HG02885 (cell line): ENCODE measurements at regions not wholly inside any gene's neighbourhood (a gene's known extent, or its start where the extent isn't known, plus 50 kb on each side); places are given as distances from the start of the nearest gene placed in this dataset.
"Not testable (repeated sequence)": the region's sequence is repeated elsewhere in the genome, so short reads cannot be mapped to it uniquely, and the experiment has no call there.

Source experiments
- ATAC-seq: cut with Tn5 transposase; IDR thresholded peaks from one replicate; pipeline ENCODE4 v1.9.1; 2021; ENCODE audit warnings: mild to moderate bottlenecking; ENCODE audit not compliant: unreplicated experiment, poor library complexity

GRCh38 chr1:116185161-116185701 lies 74.0 kb downstream of the MAB21L3 start:
- peak; percentile 74 for ATAC-seq

DNA sequence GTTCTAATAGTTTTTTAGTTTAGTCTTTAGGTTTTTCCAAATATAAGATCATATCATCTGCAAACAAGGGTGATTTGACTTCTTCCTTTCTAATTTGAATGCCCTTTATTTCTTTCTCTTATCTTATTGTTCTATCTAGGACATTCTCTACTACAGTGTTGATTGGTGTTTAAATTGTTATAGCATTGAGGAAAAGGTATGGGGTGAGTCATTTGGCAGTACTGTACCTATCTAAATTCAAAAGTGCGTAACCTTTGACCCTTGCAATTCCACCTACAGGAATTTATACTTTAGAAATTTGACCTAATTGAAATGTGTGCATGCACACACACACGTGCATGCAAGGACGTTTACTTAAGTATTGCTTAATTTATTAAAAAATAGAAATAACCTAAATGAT lies 78.3 kb downstream of the MAB21L3 start:
- no peak for ATAC-seq

DNA sequence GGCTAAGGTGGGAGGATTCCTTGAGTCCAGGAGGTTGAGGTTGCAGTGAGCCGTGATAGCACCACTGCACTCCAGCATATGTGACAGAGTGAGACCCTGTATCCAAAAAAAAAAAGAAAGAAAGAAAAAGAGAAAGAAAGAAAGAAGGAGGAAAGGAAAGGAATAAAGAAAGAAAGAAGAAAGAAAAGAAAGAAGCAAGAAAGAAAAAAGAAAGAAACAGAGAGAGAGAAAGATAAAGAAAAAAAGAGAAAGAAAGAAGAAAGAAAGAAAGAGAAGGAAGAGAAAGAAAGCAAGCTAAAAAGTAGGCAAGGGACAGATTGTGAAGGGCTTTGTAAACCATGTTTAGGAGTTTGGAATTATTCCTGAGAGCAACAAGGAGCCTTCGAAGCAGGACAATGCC lies 80.1 kb downstream of the MAB21L3 start:
- no peak for ATAC-seq

DNA sequence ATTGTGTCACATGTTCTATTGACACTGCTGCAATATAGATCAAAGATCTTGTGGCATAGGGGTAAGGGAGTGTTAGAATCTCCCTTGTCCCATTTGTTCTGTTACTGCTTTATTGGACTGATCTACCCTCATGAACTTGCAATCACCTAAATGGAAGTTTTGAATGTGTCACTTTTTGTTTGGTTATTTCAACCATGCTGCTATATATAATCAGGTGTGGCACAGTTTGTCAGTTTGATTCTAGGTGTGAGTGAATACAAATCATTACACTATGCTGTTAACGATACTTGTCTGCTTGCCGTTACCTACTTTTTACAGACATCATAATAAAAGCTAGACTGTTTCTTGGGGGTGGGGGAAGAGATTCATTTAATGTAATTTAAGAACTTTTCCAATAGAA lies 82.6 kb downstream of the MAB21L3 start:
- ATAC-seq, result no peak

DNA sequence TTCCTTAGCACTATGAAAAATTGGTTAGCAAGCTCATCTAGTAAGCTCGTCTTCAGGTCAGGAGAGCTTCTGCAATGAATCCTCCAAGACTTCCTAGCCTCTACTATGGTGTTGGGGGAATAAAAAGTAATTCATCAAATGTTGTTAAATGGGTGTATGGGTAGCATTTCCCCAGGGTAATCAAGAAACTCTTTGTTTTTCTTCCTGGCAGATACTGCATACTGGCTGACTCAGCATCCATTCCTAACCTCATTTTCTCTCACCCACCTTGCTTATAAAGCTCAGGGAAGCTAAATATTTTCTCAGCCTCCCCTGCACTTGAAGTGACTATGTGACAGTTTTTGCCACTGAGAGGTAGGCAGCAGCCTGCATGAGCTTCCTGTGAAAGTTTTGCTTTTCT lies 83.4 kb downstream of the MAB21L3 start:
- no peak for ATAC-seq

DNA sequence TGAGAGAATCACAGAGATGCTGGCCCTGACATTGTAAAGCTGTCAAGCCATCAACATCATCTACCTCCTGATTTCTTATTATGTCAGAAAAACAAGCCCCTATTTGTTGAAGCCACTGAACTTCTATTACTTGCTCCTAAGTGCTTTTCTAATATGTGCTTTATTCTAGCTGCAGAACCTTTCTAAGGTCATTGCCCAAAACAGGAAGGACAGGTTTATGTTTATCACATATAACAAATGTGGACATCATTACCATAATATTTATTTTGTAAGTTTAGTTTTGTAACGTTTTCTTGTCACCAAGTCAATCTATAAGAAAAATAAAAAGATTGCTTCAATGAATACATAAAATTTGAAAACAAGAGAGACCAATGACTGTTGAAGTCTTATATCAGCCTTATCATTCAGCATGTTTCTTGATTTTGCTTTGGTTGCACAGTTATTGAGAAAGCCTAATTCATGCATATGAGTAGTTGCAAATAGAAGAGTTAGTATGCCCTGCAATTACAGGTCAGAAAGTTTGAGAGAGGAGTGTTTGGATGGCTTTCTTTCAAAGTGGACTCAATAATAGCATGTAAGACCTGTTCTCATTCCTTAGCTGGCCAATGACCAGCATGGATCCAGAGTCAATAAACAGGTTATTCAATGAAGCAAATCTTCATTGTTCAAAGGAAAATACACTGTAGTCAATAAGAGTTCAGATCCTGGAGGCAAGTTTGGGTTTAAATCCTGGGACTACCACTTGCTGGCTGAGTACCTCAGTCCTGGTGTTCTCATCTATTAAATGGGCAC lies 84.1 kb downstream of the MAB21L3 start:
- no peak for ATAC-seq

DNA sequence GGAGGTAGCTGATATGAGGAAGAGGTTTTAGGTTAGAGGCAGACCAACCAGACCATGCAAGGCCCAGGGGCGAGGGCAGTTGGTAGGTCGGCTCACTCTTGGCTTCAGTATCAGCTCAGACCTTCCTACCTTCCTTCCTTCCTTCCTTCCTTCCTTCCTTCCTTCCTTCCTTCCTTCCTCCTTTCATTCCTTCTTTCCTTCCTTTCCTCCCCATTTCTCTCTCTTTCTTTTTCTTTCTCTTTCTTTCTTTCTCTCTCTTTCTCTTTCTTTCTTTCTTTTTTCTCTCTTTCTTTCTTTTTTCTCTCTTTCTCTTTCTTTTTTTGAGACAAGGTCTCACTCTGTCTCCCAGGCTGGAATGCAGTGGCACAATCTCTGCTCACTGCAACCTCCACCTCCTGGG lies 89.1 kb downstream of the MAB21L3 start:
- not testable (repeated sequence) for ATAC-seq

DNA sequence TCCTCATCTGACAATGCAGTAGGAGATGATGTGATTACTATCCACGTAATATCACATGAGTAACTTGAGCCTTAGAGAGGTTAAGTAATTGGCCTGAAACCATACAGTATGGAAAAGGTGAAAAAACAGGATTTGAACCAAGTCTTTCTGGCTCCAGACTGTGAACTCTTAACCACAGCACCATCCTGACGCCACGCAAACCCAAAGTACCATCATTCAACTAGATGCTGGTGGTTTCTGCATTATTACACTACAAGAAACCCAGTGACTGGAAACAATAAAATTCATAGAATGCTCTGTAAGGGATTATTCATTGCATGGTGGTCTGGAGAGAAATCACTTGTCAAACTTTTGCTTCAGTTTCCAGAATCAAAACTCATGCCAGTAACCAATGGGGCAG lies 90.7 kb downstream of the MAB21L3 start:
- ATAC-seq, result no peak

DNA sequence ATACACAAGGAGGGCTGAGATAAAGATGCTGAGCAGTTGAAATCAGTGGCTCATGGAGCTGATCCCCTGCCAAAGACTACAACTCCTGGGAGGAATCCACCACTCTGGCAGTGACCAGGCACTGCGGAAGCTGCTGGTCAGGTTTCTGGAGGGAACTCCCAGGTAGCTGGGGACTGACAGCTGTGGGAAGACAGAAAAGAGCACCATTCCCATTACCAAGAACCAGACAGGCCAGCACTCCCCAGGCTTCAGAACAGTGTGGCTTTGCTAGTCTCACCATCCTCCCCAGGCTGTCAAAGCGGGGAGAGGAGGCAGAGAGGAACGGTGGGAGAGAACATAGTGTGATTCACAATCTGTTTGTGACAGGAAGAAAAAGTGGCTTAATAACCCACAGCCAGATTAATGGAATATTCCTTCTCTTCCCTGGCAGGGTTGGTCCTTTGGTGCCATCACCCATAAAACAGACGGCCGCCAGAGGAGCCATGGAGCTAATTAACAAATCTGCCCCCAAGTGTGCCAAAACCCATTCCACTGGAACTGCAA lies 92.1 kb downstream of the MAB21L3 start:
- no peak for ATAC-seq

GRCh38 chr1:116203920-116204319 lies 92.7 kb downstream of the MAB21L3 start:
- no peak for ATAC-seq

- ATAC-seq, result no peak
Observed at GRCh38 chr1:116205941-116206679, 94.9 kb downstream of the MAB21L3 start.

DNA sequence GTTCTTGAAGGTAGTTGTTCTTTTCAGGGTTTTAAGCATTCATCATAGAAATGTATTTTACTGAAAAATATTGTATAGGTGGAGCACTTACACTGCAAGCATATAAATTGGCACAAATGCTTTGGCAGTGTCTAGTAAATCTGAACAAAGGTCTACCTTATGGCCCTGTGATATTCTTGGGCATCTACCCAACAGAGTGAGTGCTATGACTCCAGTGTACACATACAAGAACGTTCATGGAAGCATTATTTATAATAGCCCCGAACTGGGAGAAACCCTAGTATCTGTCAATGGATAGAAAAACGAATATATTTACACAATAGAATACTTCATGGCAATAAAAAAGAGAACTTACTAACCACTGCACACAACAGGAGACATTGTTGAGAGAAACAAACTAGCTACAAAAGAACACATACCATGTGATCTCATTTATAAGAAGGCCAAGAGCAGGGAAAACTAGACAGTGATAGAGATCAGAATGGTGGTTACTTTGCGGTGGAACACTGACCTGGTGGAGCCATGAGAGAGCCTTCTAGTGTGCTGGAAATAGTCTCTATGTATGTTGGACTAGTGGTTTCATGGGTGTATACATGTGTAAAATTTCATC lies 96.0 kb downstream of the MAB21L3 start:
- no peak for ATAC-seq

- ATAC-seq, result no peak
Observed at GRCh38 chr1:116208136-116208535, 96.9 kb downstream of the MAB21L3 start.

- no peak for ATAC-seq
Observed at GRCh38 chr1:116211294-116211693, 100.1 kb downstream of the MAB21L3 start.

GRCh38 chr1:116218922-116219321 lies 107.7 kb downstream of the MAB21L3 start:
- ATAC-seq, result no peak

- ATAC-seq, result no peak
Observed at GRCh38 chr1:116219651-116220434, 108.6 kb downstream of the MAB21L3 start.

DNA sequence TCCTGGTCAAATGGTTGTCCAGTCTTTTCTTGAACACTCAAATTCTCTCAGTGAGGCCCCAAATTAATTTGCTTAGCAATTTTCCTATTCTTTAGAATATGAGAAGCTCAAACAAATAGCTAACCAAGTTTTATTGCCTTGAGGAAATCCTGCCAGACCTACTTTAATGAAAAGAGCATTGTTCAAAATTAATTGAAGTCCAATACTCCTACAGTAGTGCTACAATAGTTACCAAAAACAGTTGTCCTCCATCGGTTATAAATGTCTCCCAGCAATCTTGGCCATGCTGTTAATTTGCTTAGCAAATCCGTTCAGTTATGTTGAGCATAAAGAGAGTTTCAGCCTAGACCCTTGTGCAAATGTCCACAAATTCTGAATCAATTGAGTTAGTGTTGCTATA lies 112.9 kb downstream of the MAB21L3 start:
- no peak for ATAC-seq

DNA sequence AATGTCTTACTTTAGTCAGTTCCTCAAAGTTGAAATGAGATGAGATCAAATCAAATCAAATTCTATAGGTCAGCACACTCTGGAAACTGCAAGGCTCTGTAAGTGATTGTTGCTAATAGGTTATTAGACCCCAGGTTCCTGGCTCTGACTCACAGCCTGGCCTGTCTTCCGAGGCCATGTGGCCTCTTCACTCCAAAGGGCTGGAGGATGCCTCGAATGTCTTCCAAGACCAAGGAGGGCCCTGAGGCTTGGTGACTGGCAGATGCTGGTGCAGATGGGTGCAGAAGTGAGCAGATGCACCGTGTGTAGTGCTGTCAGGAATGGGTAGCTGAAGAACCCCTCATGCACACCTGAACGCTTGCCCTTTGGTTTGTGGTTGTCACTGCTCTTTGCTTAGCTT lies 113.4 kb downstream of the MAB21L3 start:
- no peak for ATAC-seq

DNA sequence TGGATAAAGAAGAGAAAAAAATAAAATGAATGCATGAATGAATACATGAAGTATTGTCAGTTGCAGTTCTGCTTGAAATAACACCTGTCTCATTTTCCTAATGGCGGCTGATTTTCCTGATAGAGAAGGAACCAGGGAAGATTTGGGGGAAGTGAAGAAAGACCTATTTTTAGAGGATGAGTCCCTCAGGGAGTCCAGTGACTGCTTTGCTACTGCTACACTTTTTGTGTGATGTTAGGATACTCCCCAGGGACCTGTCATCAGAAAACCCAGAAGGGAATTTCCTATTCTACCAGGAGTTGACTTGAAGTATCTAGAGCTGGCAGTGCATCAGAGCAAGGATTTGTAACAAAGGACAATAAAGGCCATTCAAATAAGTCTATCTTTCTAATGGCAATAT lies 114.8 kb downstream of the MAB21L3 start:
- no peak for ATAC-seq

DNA sequence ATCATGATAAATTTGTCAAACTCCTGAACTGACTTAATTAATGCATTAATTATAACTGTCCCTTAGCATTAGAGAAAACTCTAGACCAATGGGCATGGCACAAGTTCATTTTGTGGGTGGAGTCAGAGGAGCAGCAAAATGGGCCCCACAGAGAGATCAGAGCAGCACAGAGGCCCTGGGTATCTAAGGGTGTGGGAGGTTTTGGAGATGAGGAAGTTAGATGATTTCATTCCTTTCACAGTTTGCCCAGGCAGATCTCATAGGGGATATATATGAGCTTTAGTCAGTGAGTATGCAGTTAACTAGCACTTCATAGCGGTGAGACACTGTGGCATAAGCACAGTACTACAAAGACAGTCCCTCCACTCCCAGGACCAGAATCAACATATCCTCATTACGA lies 117.3 kb downstream of the MAB21L3 start:
- peak; percentile 51 for ATAC-seq
